Gastroesophageal sphincter (tissue), 3 donors: ENCODE measurements at regions not wholly inside any gene's neighbourhood (a gene's known extent, or its start where the extent isn't known, plus 50 kb on each side); places are given as distances from the start of the nearest gene placed in this dataset.

Source experiments
- CTCF ChIP-seq, 4 experiments: fragments of 200-600 bp in 2 of 4; fragments of 450-650 bp in 2 of 4; sonication (generic) in 1 of 4; IDR thresholded peaks; one replicate each; pipeline ENCODE4 v1.5.1; 2017 to 2019; ENCODE audit warnings: antibody characterized with exemption in 4 of 4, mild to moderate bottlenecking in 2 of 4, moderate library complexity in 2 of 4
- POLR2AphosphoS5 ChIP-seq: sonication (generic); formaldehyde crosslinking; IDR thresholded peaks from one replicate; pipeline ENCODE4 v1.6.1; 2017; ENCODE audit warnings: antibody characterized with exemption

DNA sequence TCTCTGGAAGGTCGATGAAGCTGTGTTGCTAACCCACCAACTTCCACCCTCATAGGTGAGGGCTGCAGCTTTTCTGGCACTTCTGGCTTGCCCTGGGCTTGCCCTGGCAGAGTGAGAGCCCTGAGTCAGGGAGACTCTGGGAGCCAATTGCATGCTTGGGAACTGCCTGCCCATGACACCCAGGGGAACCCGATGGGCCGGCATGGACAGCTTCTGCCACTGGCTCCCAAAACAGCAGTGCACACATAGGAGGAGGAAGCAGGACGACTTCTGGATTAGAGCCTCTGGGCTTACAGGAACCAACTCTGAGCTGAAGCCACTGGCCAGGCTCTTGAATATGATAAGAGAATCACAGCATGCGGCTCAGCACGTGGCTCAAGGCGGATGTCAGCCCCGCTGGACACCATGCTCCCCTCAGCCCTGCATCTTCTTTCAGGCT lies 135.2 kb upstream of the UNC5B start:
- no peak for TF ChIP-seq CTCF (IDR thresholded peaks at IDR 0.05)
- no peak for TF ChIP-seq POLR2AphosphoS5
